ENCODE measurements at regions not wholly inside any gene's neighbourhood (a gene's known extent, or its start where the extent isn't known, plus 50 kb on each side); places are given as distances from the start of the nearest gene placed in this dataset.

DNA sequence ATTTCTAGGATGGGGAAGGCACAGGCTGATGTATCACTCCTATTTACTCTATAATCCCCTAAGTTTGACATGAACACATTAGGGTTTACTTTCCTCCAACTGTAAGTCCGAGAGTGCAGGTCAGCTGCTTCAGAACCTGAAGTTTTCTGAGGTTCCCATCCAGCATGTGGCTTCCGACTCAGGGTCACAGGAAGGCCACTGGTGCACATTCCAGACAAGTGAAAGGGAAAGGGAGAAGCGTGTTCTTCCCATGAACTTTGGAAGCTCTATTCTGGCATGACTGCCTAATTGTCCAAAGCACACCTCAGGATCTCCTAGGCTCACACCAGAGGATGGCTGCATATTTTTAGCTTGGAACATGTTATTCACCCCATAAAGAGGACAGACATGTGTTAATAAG is 602.6 kb downstream of the SEMA5A start:
- no peak for DNase-seq

DNA sequence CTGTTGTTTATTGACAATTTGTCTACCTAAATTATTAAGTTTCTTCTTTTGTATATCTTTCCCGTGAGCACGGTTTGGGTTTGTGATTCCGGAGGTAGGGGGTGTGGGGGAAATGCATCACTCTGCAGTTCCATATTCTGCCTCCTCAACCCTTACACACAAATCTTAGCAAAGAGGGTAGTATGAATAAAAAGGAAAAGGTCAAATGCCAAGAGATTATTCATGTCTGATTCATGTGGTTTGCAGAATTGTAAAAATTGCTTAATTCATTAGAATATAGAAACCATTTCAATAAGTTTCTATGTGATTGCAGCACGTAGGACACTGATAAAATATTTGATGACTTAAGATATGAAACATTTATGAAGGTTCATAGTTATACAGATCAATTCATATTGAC is 601.9 kb downstream of the SEMA5A start:
- DNase-seq = no peak

DNA sequence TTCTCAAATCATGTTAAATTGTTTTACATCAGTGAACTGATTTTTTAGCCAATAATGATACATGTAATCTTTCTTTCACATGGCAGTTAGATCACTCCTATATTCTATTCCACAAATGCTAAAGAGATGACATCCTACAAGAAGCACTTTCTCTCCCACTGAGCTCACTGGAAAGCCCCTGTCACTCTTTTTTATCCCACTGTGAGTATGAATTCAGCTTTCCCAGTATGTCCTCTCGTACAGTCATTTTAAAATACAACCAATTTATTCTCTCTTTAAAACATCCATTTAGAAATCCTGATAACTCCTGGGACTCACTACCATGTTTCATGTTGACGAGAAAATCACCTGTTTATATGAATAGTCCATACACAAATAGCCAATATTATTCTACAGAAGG is 599.9 kb downstream of the SEMA5A start:
- no peak for DNase-seq

DNA sequence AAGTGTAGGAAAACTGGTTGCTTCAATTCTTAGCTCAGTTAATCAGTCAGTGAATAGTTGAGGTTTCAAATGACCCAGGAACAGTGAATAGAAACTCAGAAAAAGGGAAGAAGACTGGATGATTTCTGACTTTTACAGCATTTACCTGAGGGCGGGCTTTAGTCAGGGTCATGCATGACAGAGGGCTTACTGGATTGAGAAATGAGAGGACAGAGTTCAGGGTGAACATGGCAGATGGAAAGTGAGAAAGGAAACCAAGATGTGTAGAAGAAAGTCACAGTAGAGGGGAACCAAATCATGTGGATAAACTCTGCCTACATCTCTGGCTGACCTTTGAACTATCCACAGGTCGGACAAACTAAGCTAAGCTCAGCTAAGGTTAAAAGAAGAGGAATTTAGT is 596.0 kb downstream of the SEMA5A start:
- no peak for DNase-seq

DNA sequence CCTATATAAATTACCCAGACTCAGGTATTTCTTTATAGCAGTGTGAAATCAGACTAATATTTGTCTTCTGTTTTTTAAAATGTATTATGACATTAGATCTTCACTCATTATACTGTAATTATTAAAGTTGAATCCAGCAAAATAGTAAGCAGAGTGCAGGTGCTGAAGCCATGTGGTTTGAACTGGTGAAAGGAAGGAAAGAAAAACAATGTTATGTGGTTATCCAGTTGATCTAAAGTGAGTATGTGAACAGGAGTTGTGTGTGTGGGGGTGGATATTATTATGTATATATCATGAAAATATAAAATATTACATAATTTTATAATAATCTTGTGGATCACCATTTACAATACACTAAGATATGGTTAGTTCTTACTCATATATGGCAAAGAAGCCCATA is 593.7 kb downstream of the SEMA5A start:
- no peak for DNase-seq

DNA sequence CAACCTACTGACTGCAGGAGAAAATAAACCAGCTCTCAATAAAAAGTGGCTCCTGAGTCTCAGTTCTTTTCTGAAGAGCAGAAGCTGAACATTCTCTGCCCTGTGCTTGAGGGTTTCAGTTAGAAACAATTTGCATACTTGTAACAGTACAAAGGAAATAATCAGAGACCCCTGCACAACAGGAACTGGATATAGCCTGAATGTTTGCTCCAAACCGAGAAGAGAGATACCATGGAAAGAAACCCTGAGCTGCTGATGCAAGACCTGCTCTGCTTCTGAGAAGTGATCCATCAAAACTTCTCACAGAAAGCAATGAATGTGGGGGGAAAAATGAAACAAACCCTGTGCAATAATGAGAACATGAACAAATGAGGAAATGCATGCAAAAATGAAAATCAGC is 592.9 kb downstream of the SEMA5A start:
- DNase-seq = no peak

DNA sequence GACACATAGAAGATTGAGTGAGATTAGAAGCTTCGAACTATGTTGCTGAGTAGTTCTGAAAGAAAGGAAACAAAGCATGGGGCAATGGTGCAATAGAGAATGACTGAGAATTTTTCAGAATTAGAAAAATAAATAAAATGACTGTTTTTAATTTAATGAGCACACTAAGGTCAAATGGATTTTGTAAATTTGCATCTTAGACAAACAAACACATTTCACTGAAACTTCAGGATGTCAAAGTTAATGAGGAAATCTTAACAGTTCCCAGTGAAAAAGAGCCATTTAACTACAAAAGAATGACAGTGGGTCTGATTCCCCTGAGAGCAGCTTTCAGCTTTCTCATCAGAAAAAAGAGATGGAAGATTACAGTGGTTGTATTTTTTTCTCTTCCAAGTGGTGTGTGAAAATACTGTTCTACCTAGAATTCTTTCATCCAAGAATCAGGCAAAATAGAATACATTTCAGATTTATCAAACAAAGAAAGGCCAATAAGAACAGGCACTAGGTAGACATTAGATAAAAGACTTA is 591.9 kb downstream of the SEMA5A start:
- DNase-seq = no peak

DNA sequence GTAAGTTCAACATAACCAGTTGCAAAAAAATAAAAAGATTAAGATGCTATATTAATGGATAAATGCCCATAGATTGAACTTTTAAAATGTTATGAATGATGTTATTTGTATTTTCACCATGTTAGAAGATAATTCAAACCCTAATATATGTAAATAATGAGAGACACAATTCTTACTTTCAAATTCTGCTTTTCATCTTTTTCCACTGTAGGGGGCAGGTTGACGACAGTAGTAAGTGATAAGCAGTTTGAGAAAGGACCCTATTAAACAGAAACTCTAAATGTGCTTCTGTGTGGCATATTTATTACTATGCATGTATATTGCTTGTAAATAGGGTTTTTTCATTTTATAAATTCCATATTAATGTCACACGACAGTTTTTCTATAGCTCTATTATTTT is 591.1 kb downstream of the SEMA5A start:
- no peak for DNase-seq

DNA sequence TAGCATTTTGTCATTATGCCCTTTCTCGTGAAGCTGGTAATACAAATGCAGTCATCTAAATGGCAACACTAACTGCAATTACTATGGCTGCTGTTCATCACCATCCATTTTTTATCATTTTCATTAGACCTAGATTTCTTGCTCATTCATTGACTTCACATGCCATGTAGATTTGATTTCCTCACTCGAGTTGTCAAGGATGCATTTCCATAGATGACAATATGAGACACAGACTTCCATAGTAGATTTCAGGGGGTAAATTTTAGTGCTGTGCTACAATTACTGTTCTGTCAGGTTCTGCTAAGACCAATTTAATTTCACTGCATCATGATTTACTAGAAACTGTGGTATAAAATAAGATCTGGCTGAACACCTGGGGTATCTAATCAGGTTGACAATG is 589.2 kb downstream of the SEMA5A start:
- no peak for DNase-seq

DNA sequence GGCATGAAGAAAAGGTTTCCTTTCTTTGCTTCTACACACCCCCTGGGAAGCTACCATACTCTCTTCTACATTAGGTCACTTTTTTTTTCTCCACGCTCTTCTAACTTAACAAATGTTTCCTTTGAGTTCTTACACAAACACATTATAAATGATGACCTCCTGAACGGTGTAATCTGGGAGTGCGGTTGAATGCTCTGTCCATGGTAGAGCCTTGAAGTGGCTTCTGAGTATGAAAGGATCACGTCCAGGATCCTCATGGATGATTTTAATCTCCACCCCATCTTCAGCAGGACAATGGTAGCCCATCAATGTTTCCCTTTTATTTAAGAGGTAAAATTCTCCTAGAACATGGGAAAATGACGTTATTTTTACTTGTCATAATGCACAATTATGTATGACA is 587.3 kb downstream of the SEMA5A start:
- no peak for DNase-seq

DNA sequence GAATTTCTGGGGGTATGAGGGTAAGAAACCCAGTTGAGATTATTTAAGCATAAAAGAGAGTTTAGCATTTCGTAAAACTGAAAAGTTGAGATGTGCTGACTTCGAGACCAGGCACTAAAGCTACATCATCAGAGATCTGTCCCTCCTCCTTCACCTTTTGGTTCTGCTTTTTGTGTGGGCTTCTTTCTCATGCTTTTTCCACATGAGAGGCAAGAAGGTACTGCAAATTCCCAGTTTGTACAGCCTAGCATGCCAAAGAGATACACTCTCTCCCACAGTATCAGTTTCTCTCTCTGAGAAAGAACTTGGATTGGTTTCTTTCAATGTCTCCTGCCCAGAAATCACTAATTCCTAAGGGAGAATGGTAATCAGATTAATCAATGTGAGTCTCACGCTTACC is 584.7 kb downstream of the SEMA5A start:
- no peak for DNase-seq

DNA sequence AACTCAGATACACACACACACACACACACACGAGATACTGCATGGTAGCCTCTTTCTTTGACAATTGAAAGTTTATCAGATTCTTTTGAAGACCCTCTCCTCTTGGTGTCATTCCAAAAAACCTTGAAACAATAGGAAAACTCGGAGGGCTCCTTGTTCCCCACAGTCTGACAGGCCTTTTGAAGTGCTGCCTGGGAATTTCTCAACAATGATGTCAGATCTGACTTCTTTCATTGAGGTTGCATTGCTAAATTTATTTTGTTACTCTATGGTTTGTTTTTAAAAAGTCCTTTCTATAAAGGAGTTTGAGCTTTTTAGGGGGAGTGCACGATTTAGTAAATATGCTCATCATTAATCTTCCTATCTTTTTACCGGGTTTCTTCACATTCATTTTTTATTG is 583.9 kb downstream of the SEMA5A start:
- no peak for DNase-seq

DNA sequence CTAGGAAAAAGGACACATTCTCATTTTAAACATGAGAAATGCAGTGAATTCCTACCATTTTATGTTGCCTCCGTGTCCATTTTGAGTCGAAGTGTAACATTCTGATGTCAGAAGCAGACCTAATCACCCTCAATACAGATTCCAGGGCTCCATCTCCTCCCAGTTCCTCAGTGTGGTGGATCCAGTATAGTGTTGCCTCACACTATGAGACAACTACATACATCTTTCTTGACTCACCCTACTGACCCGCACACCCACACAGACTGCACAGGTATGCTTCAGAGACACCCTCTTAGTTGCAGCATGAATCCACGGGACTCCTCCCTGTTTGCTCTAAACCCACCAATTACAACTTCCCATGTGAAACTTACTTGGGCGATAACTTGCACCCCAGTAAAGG is 564.9 kb downstream of the SEMA5A start:
- DNase-seq = no peak

DNA sequence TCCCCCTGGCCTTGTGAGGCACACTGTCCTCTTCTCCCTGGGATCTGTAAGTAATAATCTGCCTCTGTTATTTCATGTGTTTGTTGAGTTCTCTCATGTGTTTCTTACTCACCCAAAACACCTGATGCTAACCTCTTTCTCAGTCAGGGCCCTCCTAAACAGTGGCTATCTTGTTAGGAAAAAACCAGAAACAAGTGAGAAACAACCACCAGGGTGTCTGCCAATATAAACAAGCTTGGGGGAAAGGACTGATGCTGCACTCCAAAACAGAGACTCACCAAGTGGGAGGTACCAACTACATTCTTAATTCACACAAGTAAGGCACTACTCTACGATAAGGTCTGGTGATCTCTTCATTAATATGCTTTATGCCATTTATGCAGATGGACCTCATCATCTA is 564.4 kb downstream of the SEMA5A start:
- no peak for DNase-seq

DNA sequence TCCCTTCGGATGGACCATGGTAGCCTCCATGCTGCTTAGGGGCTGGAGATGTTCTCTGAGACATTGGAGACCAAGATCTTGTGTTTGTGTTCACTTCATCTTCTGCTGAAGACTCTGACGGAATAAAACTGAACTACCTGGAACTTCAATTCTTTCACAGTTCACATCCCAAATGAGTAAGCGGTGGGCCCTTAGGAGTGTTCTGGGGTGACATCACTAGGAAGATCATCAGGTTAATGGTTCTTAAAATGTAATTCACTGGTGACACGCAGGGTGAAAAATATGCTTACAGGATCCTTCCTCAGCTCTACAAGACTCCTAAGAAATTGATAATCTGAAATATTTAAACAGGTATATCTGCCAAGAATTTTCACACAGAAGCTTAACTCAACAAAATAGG is 561.5 kb downstream of the SEMA5A start:
- DNase-seq = no peak

Data from stimulated activated CD4-positive, alpha-beta T cell treated with anti-CD3 and anti-CD28 coated beads, Interleukin-15, amount 100 ng/mL, for 24 hours (primary cell).